HG03378 (cell line): ENCODE measurements at regions not wholly inside any gene's neighbourhood (a gene's known extent, or its start where the extent isn't known, plus 50 kb on each side); places are given as distances from the start of the nearest gene placed in this dataset.

Source experiments
- ATAC-seq: cut with Tn5 transposase; IDR thresholded peaks from one replicate; pipeline ENCODE4 v1.9.1; 2021; ENCODE audit warnings: mild to moderate bottlenecking, moderate library complexity; ENCODE audit not compliant: unreplicated experiment

DNA sequence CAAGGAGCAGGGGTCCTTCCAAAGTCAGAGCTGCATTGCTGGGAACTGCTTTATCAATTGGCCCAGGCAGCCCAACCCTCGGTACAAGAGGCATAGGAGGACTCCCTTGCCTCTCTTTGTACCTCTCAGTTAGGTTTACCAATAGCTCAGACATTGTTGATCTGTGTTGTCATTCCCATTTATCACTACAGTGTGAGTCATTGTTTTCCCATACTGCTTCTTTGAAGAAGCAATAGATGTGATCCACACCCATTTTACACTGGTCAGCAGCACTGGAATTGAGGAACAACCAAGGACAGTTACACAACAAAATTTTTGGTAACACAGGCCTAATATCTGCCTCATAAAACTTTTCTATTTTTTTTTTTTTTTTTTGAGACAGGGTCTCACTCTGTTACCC, 307.2 kb downstream of the SNX13 start:
- no peak for ATAC-seq

DNA sequence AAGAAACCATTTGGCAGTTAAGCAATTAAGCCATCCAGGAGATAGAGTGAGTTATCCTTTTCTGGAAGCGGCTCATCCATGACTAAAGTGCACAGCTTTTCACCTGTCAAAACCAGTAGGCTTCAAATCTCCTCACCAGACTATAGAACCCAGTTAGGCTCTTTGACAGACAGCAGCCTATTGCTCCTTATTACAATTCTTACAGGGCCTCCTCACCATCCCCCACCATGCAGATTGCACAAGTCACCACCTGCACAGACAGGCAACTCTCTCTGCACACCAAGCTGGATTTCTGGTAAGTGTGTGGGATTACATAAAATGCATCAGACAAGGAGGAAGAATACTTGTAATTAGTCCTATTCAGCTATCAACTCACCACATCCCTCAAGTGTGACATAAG, 301.6 kb downstream of the SNX13 start:
- no peak for ATAC-seq

DNA sequence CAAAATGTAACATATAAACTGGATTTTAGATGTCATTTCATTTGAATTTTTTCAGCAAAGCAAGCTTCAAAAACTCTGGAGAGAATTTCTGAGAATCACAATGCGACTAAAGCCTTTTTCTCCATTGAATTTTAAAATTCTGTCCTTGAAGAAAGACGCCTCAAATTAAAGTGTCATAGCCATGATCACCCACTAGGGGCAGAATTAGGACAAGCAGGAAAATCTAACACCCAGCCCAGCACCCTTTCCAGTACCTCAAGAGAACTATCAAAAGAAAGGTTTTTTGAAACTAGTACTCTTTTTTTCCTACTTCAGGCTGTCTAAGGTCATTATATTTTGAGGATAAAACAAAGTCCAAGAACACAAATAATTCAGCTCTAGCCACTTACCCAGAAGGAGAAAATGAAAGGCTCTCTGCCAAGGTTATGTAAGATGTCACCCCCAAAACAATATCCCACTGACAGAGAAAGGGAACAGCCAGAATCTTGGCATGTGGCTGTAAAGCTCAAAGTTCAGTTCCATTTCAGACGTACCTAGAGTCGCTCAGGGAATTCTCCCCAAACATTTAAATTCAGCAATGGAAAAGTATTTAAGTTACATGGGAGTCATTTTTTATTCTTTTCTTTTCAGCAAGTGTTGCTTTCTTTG, 299.4 kb downstream of the SNX13 start:
- peak; percentile 60 for ATAC-seq

DNA sequence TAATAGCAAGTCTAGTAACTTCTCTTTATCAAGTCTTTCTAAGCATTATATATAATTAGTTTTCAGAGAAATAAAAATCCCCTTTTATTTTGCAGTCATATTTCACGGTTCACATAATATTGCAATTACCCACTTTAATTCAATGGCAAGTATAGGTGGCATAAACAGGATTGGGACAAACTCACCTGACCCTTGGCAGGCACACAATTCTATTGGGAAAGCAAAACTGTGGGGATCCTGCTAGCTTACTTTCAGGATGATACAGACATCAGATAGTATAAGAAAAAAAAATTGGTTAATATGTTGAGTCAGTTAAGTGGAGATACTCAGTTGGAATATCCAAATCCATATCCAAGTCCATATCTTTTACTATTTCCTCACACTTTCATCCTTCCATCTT, 294.8 kb downstream of the SNX13 start:
- no peak for ATAC-seq

DNA sequence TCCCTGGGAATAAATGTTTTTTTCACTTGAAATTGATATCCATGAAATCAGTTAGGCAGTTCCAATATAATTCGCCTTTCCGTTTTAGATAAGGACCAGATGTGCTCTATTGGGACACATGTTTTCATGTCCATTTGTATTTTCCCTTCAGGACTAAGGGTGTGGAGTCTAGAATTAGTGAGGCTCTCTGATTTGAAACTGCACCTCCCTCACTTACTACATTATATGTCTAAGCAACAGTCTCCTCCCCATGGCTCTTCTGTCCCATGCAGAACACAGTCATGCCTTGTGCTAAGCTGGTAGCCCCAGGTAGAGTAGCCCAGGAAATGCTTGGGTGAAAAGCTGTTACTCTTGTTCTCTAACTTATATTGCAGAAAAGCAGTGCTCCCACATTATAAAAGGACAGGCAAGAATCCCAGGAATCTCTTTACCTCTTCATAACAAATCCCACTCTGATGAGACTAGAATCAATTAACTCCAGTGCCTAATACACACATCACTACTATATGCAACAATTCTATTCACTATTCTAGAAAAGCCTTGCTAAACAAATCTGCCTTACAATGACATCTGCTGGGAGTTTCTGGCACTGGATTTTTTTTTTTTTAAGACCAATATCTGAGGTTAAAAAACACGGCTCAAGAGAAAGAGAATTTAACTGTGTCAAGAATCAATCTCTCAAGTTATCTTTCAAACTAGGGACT, 293.9 kb downstream of the SNX13 start:
- ATAC-seq = no peak

DNA sequence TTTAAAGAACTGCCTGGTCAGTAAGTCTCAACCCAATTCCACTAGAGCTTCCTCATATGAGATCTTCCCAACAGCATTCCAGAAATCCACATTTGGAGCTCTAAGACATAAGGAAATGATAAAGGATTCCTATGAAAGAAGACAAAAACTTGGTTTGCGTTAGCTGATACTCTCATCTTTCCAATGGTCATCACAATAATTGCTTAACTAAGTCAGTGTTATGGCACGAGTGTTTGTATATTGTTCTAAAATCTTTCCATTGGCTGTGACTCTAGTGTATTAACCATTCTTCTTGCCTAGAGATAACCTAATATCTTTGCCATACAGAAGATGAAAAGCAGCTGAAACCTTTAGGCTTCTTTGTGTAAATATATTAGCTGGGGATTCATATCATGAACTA, 289.0 kb downstream of the SNX13 start:
- ATAC-seq = no peak

GRCh38 chr7:17651863-17652385, 288.4 kb downstream of the SNX13 start:
- no peak for ATAC-seq

- no peak for ATAC-seq
Measured at GRCh38 chr7:17654940-17655339, 285.4 kb downstream of the SNX13 start.

DNA sequence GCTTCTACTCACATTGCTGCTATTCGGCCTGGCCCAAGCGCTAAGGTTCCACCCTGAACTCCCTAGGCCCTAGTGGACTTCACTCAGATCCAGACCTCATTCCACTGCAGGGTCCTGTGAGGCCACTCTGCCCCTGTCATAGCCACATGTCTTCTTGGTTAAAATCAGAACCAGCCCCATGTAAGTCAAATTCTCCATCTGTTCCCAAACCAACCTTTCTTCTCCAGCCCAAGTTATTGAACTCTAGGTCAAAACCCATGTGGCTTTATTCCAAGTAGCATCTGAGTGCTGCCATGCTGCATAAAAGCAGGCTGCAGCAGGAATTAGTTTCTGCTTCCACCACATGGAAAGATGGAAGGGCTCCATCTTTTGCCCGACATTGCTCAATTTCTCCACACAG, 281.2 kb downstream of the SNX13 start:
- no peak for ATAC-seq

DNA sequence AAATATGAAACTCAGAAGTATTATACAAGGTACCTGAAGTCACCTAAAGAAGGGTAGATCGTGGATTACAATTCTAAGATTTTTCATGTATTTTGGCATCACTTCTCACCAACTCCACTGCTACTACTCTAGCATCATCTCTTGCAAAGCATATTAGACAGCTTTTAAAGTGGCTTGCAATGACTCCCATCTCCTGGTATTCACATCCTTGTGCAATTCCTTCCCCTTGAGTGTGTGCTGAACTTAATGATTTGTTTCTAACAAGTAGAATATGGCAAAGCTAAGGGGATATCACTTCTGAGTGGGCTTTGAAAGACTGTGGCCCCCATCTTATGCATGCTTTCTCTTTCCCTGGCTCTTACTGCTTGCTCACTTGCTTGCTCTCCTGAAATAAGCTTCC, 280.2 kb downstream of the SNX13 start:
- no peak for ATAC-seq

DNA sequence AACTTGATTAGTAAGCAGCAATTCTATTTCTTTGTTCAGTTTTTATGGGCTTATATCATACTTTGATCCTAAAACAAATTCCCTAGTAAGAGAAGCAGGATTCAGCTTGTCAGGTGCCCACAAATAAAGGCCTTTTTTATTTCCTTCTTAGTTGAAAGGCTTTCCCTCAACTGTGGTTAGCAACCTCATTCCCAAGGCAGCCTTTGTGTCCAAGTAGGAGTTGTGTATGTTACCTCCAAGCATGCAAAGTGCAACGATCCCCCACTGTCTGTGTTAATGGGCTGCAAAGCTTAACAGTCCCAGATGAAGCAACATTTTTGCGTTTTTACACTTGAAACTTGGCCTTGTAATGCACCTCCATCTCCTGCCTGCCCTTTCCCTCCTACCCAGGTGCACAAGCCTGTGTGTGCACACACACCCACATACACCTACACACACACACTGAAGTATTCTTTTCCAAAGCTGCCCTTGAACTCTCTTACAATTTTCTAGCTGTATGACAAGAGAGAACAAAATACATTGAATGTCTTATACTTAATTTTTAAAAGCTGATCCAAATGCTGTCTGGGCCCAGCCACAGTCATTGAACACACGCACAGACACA, 278.2 kb downstream of the SNX13 start:
- no peak for ATAC-seq

DNA sequence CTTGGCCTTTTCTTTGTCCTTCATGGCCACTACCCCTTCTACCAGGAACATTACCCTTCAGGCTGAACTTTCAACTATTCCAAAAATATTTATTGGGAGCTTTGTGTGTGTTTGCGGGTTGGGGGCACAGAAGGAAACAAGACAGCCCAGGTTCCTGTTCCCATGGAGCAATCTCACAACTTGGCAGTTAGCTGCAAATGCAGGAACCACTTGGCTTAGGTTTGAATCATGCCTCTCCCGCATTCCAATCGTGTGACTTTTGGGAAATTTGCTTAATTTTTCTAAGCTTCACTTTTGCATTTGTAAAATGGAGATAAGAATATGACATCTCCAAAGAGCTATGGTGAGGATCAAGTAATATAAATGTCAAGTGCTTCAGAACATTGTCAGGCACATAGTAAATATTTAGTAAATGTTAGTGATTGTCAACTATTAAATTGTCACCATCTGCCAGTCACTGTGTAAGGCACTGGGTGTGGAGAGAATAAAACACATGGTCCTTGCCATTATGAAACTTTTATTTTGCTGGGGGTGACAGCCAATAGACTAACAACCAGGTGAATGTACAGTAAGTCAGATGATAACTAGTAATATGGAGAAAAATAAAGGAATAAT, 277.1 kb downstream of the SNX13 start:
- ATAC-seq = no peak

DNA sequence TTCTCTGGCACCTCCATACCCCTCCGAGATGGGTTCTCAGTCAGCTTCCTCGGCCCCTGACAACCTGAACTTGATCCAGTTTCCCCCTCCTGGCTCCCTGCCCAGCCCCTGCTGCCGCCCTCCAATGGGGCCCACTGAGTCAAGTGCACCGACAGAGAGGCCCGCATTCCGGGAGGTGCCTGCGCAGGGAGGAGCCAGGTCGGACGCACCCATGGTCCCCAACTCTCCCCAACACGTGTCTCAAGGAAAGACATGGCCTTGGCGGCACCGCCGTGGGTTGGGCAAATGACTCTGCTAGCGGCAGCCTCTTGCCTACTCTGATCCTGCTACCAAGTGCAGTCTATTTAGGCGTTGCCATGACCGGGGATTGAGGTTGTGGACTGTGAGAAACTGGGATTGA, 275.3 kb downstream of the SNX13 start:
- ATAC-seq = no peak

- no peak for ATAC-seq
Measured at GRCh38 chr7:17668122-17668521, 272.2 kb downstream of the SNX13 start.

DNA sequence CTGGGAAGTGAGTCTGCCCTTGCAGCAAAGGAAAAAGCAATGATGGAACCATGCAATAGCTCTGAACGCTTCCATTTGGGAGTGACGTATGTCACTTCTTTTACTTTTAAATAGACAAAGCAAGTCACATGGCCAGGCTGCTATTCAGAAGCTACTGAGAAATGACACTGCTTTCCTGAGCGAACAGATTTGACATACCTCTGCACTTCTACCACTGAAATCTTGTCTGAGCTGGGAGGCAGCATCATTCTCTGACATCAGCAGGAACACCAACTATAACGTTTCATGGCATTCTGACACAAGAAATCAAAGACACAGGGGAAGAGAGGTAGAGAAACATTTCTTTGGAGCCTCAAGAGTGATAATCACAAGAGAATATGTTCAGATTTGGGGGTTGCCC, 271.1 kb downstream of the SNX13 start:
- no peak for ATAC-seq

- ATAC-seq = no peak
Measured at GRCh38 chr7:17671956-17672355, 268.3 kb downstream of the SNX13 start.

GRCh38 chr7:17672783-17673182, 267.5 kb downstream of the SNX13 start:
- no peak for ATAC-seq

DNA sequence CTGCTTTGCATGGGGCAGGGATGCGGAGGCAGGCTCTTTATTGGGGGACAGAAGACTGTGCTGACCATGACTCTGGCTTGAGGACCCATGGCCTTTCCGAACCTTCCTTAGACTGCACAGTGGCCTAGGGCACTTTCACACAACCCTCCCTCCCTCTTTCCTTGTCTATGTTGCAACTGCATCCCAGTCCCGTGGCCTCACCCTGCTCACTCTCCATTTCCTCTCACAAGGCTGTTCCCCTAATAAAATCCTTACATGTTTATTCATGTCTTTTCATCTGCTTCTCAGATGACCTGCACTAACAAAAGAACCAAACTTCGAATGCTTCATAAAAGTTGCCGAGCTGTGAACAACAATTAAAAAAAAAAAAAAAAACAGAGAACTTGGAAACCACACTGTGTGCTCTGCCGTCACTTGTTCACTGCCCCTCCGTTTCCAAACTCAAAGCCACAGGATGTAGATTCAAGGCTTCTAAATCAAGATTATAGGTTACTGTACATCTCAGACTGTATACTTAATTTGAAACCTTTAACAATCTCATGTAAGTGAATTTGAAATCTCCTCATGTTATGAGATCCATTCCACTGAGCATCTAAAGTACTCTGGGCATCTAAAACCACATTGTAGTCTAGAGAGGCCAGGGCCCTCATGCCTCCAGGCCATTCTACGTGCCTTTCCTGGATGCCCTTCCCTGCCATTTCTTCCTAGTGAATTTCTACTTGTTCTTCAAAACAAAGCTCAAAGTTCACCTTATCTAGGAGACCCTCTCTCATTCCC, 265.9 kb downstream of the SNX13 start:
- no peak for ATAC-seq

DNA sequence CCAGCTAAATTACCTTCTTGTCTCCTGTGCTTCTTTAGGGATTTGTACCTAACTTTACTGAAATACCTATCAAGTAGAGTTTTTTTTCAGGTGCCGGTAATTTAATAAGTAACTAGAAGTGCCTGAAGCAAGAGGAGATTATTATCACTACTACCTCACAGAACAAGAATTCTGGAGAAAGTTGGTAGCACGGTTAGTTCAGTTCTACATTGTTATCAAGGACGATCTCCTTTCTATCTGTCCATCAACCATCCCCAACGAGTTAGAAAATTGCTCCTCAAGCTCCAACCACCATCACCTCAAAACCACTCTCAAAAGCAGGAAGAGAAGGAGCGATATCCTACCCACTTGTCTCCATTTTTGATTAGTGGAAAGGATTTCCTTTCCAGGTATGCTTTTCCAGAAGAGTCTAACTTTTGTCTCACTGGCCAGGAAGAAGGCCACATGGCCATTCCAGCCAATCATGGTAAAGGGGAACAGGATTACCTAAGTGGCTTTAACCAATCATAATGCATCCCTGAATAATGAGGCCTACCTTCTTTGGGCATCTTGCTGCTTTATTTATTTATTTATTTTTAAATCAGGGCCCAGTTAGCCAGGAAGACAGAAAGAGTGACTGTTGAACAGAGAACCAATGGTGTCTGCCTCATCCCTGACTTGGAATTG, 265.2 kb downstream of the SNX13 start:
- ATAC-seq = no peak

DNA sequence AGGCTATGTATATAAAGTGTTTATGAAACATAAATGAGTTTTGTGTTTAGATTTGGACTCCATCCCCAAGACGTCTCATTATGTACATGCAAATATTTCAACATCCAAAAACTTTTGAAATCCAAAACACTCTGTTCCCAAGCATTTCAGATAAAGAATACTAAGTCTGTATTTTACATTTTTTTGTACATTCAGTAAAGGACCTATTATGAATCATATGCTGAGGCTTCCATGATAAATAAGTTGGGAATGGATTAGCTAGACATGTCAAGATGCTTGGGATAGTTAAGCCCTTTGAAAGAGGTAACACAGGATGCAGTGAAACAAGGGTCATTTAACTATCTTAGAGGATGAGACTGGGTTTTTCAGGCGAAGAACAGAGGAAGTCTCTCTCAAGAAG, 262.9 kb downstream of the SNX13 start:
- no peak for ATAC-seq

- no peak for ATAC-seq
Measured at GRCh38 chr7:17678896-17679295, 261.4 kb downstream of the SNX13 start.
